Neural cell (in vitro differentiated cells): ENCODE measurements at regions not wholly inside any gene's neighbourhood (a gene's known extent, or its start where the extent isn't known, plus 50 kb on each side); places are given as distances from the start of the nearest gene placed in this dataset.

Experiments
- H2AFZ ChIP-seq: fragments of 200-600, 300-800 bp; sonication (generic), shearing (Covaris generic); 2 replicates; pipeline ENCODE4 v1.6.0; 2014; ENCODE audit warnings: low read depth, mild to moderate bottlenecking, antibody characterized with exemption, low read length, moderate library complexity
- H3F3A ChIP-seq: fragments of 200-600 bp; shearing (Covaris generic); 2 replicates; pipeline ENCODE4 v1.6.1; 2016; ENCODE audit warnings: mild to moderate bottlenecking, moderate library complexity, mixed read lengths, antibody characterized with exemption, low read length; ENCODE audit not compliant: insufficient read depth, poor library complexity, severe bottlenecking
- H3K27ac ChIP-seq: fragments of 200-600, 300-800 bp; sonication (generic), shearing (Covaris generic); 2 replicates; pipeline ENCODE4 v1.5.1; 2014; ENCODE audit warnings: mild to moderate bottlenecking, low read length, moderate library complexity
- H3K27me3 ChIP-seq: fragments of 300-800, 200-600 bp; sonication (generic), shearing (Covaris generic); 2 replicates; pipeline ENCODE4 v1.6.0; 2014; ENCODE audit warnings: mild to moderate bottlenecking, low read depth, low read length, moderate library complexity; ENCODE audit not compliant: insufficient read depth
- H3K36me3 ChIP-seq: fragments of 300-800, 200-600 bp; sonication (generic), shearing (Covaris generic); 2 replicates; pipeline ENCODE4 v1.5.1; 2014; ENCODE audit warnings: mild to moderate bottlenecking, antibody characterized with exemption, low read length, moderate library complexity; ENCODE audit not compliant: insufficient read depth
- H3K4me2 ChIP-seq: fragments of 300-800, 200-600 bp; sonication (generic), shearing (Covaris generic); 2 replicates; pipeline ENCODE4 v1.6.0; 2014; ENCODE audit warnings: mild to moderate bottlenecking, low read length
- H3K4me3 ChIP-seq: fragments of 300-800, 200-600 bp; sonication (generic), shearing (Covaris generic); 2 replicates; pipeline ENCODE4 v1.5.1; 2014; ENCODE audit warnings: mild to moderate bottlenecking, low read length, moderate library complexity
- H3K79me2 ChIP-seq: fragments of 200-600 bp; shearing (Covaris generic); replicated peaks from 2 replicates; pipeline ENCODE4 v1.6.0; 2014; ENCODE audit warnings: mild to moderate bottlenecking, low read length, moderate library complexity; ENCODE audit not compliant: insufficient read depth
- H3K9ac ChIP-seq: fragments of 300-800, 200-600 bp; sonication (generic), shearing (Covaris generic); 2 replicates; pipeline ENCODE4 v1.6.1; 2016; ENCODE audit warnings: mild to moderate bottlenecking, low read length, mixed read lengths
- H3K9me2 ChIP-seq: fragments of 200-600 bp; shearing (Covaris generic); 2 replicates; pipeline ENCODE4 v1.6.1; 2016; ENCODE audit warnings: mild to moderate bottlenecking, low read length, mixed read lengths; ENCODE audit not compliant: insufficient read depth
- H3K9me3 ChIP-seq: fragments of 200-600, 300-800 bp; sonication (generic), shearing (Covaris generic); 2 replicates; pipeline ENCODE4 v1.6.1; 2016; ENCODE audit warnings: mild to moderate bottlenecking, mixed run types, low read length, moderate library complexity, mixed read lengths
- H4K20me1 ChIP-seq: fragments of 200-600 bp; shearing (Covaris generic); 2 replicates; pipeline ENCODE4 v1.6.1; 2016; ENCODE audit warnings: mild to moderate bottlenecking, mixed run types; ENCODE audit not compliant: insufficient read depth
- CTCF ChIP-seq: fragments of 450-650 bp; IDR thresholded peaks from 2 replicates; pipeline ENCODE4 v1.5.1; 2014; ENCODE audit warnings: antibody characterized with exemption, mild to moderate bottlenecking, moderate library complexity; ENCODE audit not compliant: poor library complexity, severe bottlenecking
- EP300 ChIP-seq: fragments of 450-650 bp; conservative IDR thresholded peaks from 2 replicates; pipeline ENCODE4 v1.6.1; 2014; ENCODE audit warnings: antibody characterized with exemption, mild to moderate bottlenecking, moderate library complexity; ENCODE audit not compliant: poor library complexity, severe bottlenecking
- EZH2 ChIP-seq: fragments of 200-600, 300-800 bp; shearing (Covaris generic), sonication (generic); IDR thresholded peaks from 2 replicates; pipeline ENCODE4 v1.6.1; 2014; ENCODE audit warnings: antibody characterized with exemption, low read length, borderline replicate concordance, mild to moderate bottlenecking; ENCODE audit not compliant: insufficient read depth, poor library complexity, severe bottlenecking
- MXI1 ChIP-seq: fragments of 450-650 bp; conservative IDR thresholded peaks from 2 replicates; pipeline ENCODE4 v1.6.1; 2014; ENCODE audit warnings: antibody characterized with exemption, mild to moderate bottlenecking; ENCODE audit not compliant: poor library complexity, severe bottlenecking
- POLR2AphosphoS5 ChIP-seq: IDR thresholded peaks from 2 replicates; pipeline ENCODE4 v1.6.1; 2012
- RAD21 ChIP-seq: fragments of 450-650 bp; conservative IDR thresholded peaks from 2 replicates; pipeline ENCODE4 v1.6.1; 2014; ENCODE audit warnings: antibody characterized with exemption, mild to moderate bottlenecking, moderate library complexity
- REST ChIP-seq: IDR thresholded peaks from 2 replicates; pipeline ENCODE4 v1.6.1; 2012; ENCODE audit warnings: borderline replicate concordance
- SMC3 ChIP-seq: fragments of 450-650 bp; conservative IDR thresholded peaks from 2 replicates; pipeline ENCODE4 v1.6.1; 2014; ENCODE audit warnings: antibody characterized with exemption, mild to moderate bottlenecking, moderate library complexity; ENCODE audit not compliant: poor library complexity
- TAF1 ChIP-seq: IDR thresholded peaks from 2 replicates; pipeline ENCODE4 v1.6.1; 2012; ENCODE audit warnings: low read depth

GRCh38 chr5:147148715-147149114 is 86.1 kb upstream of the STK32A start:
- H3K79me2 ChIP-seq: no peaks in the 10 kb centered on the region
- H3F3A ChIP-seq: no peaks in the 10 kb centered on the region
- no peaks in the 10 kb centered on the region for H3K9me2 ChIP-seq
- H3K27ac ChIP-seq: no peak overlapping the region
- H3K27me3 ChIP-seq: no peaks in the 10 kb centered on the region
- no peak overlapping the region for H3K4me2 ChIP-seq
- H3K36me3 ChIP-seq: no peaks in the 10 kb centered on the region
- TF ChIP-seq MXI1: no peak
- TF ChIP-seq POLR2AphosphoS5: no peak
- TF ChIP-seq EZH2: no peak
- TF ChIP-seq SMC3: no peak
- TF ChIP-seq EP300: no peak
- no peak for TF ChIP-seq REST
- TF ChIP-seq RAD21: no peak
- no peak for TF ChIP-seq TAF1
- TF ChIP-seq CTCF: no peak
- no peak overlapping the region for H3K9ac ChIP-seq
- no peaks in the 10 kb centered on the region for H3K9me3 ChIP-seq
- H2AFZ ChIP-seq: no peak overlapping the region
- H3K4me3 ChIP-seq: no peak overlapping the region
- no peaks in the 10 kb centered on the region for H4K20me1 ChIP-seq

- Histone ChIP-seq H3K79me2 (no peaks in the 10 kb centered on the region), H4K20me1 (no peaks in the 10 kb centered on the region), H3K4me3 (no peak overlapping the region), H3K36me3 (no peaks in the 10 kb centered on the region), H3K4me2 (no peak overlapping the region), H3F3A (no peaks in the 10 kb centered on the region), H3K9ac (no peak overlapping the region), H3K27me3 (no peaks in the 10 kb centered on the region), H3K9me2 (no peaks in the 10 kb centered on the region), H2AFZ (no peak overlapping the region), H3K9me3 (no peaks in the 10 kb centered on the region), H3K27ac (no peak overlapping the region)
- TF ChIP-seq EZH2 (no peak), EP300 (no peak), CTCF (no peak), TAF1 (no peak), SMC3 (no peak), REST (no peak), MXI1 (no peak), RAD21 (no peak), POLR2AphosphoS5 (no peak)
Measured at GRCh38 chr5:147152086-147152485, 82.7 kb upstream of the STK32A start.
